ENCODE measurements at regions not wholly inside any gene's neighbourhood (a gene's known extent, or its start where the extent isn't known, plus 50 kb on each side); places are given as distances from the start of the nearest gene placed in this dataset.

- DNase-seq (ENCODE audit: low spot score) = no peak
Observed at GRCh38 chr12:92356425-92356824, 210.8 kb upstream of the BTG1 start.

GRCh38 chr12:92349635-92350034 lies 204.0 kb upstream of the BTG1 start:
- DNase-seq (ENCODE audit: low spot score) = no peak

- no peak for DNase-seq (ENCODE audit: low spot score)
Observed at GRCh38 chr12:92342574-92342973, 196.9 kb upstream of the BTG1 start.

GRCh38 chr12:92341065-92341668 lies 195.5 kb upstream of the BTG1 start:
- peak; percentile 37 for DNase-seq (ENCODE audit: low spot score)

GRCh38 chr12:92340441-92341064 lies 194.9 kb upstream of the BTG1 start:
- no peak for DNase-seq (ENCODE audit: low spot score)

GRCh38 chr12:92340003-92340402 lies 194.4 kb upstream of the BTG1 start:
- DNase-seq (ENCODE audit: low spot score) = no peak

GRCh38 chr12:92339198-92339821 lies 193.7 kb upstream of the BTG1 start:
- no peak for DNase-seq (ENCODE audit: low spot score)

- DNase-seq (ENCODE audit: low spot score) = peak; percentile 4
Observed at GRCh38 chr12:92338671-92339070, 193.0 kb upstream of the BTG1 start.

GRCh38 chr12:92338102-92338501 lies 192.5 kb upstream of the BTG1 start:
- DNase-seq (ENCODE audit: low spot score) = no peak

- DNase-seq (ENCODE audit: low spot score) = no peak
Observed at GRCh38 chr12:92337128-92337527, 191.5 kb upstream of the BTG1 start.

GRCh38 chr12:92336641-92337040 lies 191.0 kb upstream of the BTG1 start:
- no peak for DNase-seq (ENCODE audit: low spot score)

GRCh38 chr12:92335831-92336230 lies 190.2 kb upstream of the BTG1 start:
- DNase-seq (ENCODE audit: low spot score) = no peak

GRCh38 chr12:92334552-92334951 lies 188.9 kb upstream of the BTG1 start:
- DNase-seq (ENCODE audit: low spot score) = no peak

- DNase-seq (ENCODE audit: low spot score) = no peak
Observed at GRCh38 chr12:92332552-92332951, 186.9 kb upstream of the BTG1 start.

- DNase-seq (ENCODE audit: low spot score) = no peak
Observed at GRCh38 chr12:92331383-92331782, 185.7 kb upstream of the BTG1 start.

GRCh38 chr12:92330654-92331053 lies 185.0 kb upstream of the BTG1 start:
- DNase-seq (ENCODE audit: low spot score) = no peak

GRCh38 chr12:92326877-92327276 lies 181.2 kb upstream of the BTG1 start:
- no peak for DNase-seq (ENCODE audit: low spot score)

GRCh38 chr12:92324849-92325500 lies 179.3 kb upstream of the BTG1 start:
- no peak for DNase-seq (ENCODE audit: low spot score)

GRCh38 chr12:92312463-92312964 lies 166.9 kb upstream of the BTG1 start:
- DNase-seq (ENCODE audit: low spot score) = no peak

- no peak for DNase-seq (ENCODE audit: low spot score)
Observed at GRCh38 chr12:92304371-92305055, 158.9 kb upstream of the BTG1 start.

- no peak for DNase-seq (ENCODE audit: low spot score)
Observed at GRCh38 chr12:92302041-92302829, 156.6 kb upstream of the BTG1 start.

GRCh38 chr12:92301356-92301755 lies 155.7 kb upstream of the BTG1 start:
- no peak for DNase-seq (ENCODE audit: low spot score)
